GM23338 (cell line): ENCODE measurements at regions not wholly inside any gene's neighbourhood (a gene's known extent, or its start where the extent isn't known, plus 50 kb on each side); places are given as distances from the start of the nearest gene placed in this dataset.

Experiments
- ATAC-seq: fragments of 200-7000 bp; cut with Tn5 transposase; 3 replicates; pipeline ENCODE4 v1.9.1; 2020
- DNase-seq: peaks from one replicate; pipeline ENCODE4 v3.0.0-alpha.2; 2015; ENCODE audit warnings: low spot score
- H2AFZ ChIP-seq: fragments of 200-600 bp; sonication (generic); 2 replicates; pipeline ENCODE4 v1.8.0; 2016; ENCODE audit warnings: antibody characterized with exemption, mild to moderate bottlenecking, moderate library complexity
- H3F3A ChIP-seq: fragments of 200-600 bp; sonication (generic); replicated peaks from 2 replicates; pipeline ENCODE4 v1.8.0; 2017; ENCODE audit warnings: antibody characterized with exemption, mixed run types, low read depth
- H3K27ac ChIP-seq: fragments of 200-600 bp; sonication (generic); 2 replicates; pipeline ENCODE4 v1.6.1; 2016; ENCODE audit warnings: low read depth
- H3K27me3 ChIP-seq: fragments of 200-600 bp; sonication (generic); 2 replicates; pipeline ENCODE4 v1.8.0; 2016; ENCODE audit warnings: mild to moderate bottlenecking, mixed run types, moderate library complexity; ENCODE audit not compliant: insufficient read depth
- H3K36me3 ChIP-seq: fragments of 200-600 bp; sonication (generic); 2 replicates; pipeline ENCODE4 v1.8.0; 2016; ENCODE audit warnings: mild to moderate bottlenecking; ENCODE audit not compliant: insufficient read depth
- H3K4me1 ChIP-seq: fragments of 200-600 bp; sonication (generic); 2 replicates; pipeline ENCODE4 v1.8.0; 2016; ENCODE audit warnings: mild to moderate bottlenecking, moderate library complexity; ENCODE audit not compliant: insufficient read depth
- H3K4me2 ChIP-seq: fragments of 200-600 bp; sonication (generic); 2 replicates; pipeline ENCODE4 v1.7.1; 2017; ENCODE audit warnings: mixed run types
- H3K4me3 ChIP-seq: fragments of 200-600 bp; sonication (generic); 2 replicates; pipeline ENCODE4 v1.6.1; 2016; ENCODE audit warnings: mixed run types
- H3K79me2 ChIP-seq: fragments of 200-600 bp; sonication (generic); replicated peaks from 2 replicates; pipeline ENCODE4 v1.8.0; 2017; ENCODE audit warnings: mild to moderate bottlenecking; ENCODE audit not compliant: insufficient read depth
- H3K9me2 ChIP-seq: fragments of 200-600 bp; sonication (generic); 2 replicates; pipeline ENCODE4 v1.8.0; 2017; ENCODE audit not compliant: insufficient read depth
- H4K20me1 ChIP-seq: fragments of 200-600 bp; sonication (generic); replicated peaks from 2 replicates; pipeline ENCODE4 v1.8.0; 2017; ENCODE audit warnings: mild to moderate bottlenecking; ENCODE audit not compliant: insufficient read depth
- H3K27ac Mint-ChIP-seq: 2 replicates; pipeline ENCODE4 v1.8.0; 2020; ENCODE audit warnings: inconsistent platforms, mild to moderate bottlenecking, moderate library complexity, mixed read lengths
- H3K27me3 Mint-ChIP-seq: 3 replicates; pipeline ENCODE4 v1.8.0; 2022; ENCODE audit warnings: low read depth, mild to moderate bottlenecking, moderate library complexity, mixed read lengths, inconsistent platforms; ENCODE audit not compliant: insufficient read depth, poor library complexity
- H3K36me3 Mint-ChIP-seq: 3 replicates; pipeline ENCODE4 v1.8.0; 2021; ENCODE audit warnings: low read depth, mild to moderate bottlenecking, inconsistent platforms, moderate library complexity, mixed read lengths
- H3K4me1 Mint-ChIP-seq: 3 replicates; pipeline ENCODE4 v1.8.0; 2020; ENCODE audit warnings: mild to moderate bottlenecking, inconsistent platforms, mixed read lengths
- H3K4me3 Mint-ChIP-seq: 3 replicates; pipeline ENCODE4 v1.8.0; 2021; ENCODE audit warnings: moderate library complexity, mild to moderate bottlenecking, inconsistent platforms, mixed read lengths
- H3K9me3 Mint-ChIP-seq: 3 replicates; pipeline ENCODE4 v1.8.0; 2020; ENCODE audit warnings: moderate library complexity, mild to moderate bottlenecking, inconsistent platforms, mixed read lengths
- CREB1 ChIP-seq: fragments of 250-450 bp; sonication (Bioruptor Pico); IDR thresholded peaks from 2 replicates; pipeline ENCODE4 v1.5.0; 2020; ENCODE audit warnings: low read depth, mild to moderate bottlenecking, moderate library complexity
- CTCF ChIP-seq, 2 experiments: fragments of 200-600 bp in 1 of 2; sonication (generic) in 1 of 2; conservative IDR thresholded peaks; 2 replicates each; pipeline versions ENCODE4 v1.5.1 to v1.6.1; 2016 to 2017; ENCODE audit warnings: antibody characterized with exemption in 2 of 2, low read depth in 2 of 2, mild to moderate bottlenecking in 2 of 2, moderate library complexity in 1 of 2
- ETS1 ChIP-seq: IDR thresholded peaks from 2 replicates; pipeline ENCODE4 v1.6.1; 2016; ENCODE audit warnings: antibody characterized with exemption
- EZH2phosphoT487 ChIP-seq: fragments of 200-600 bp; sonication (generic); IDR thresholded peaks from one replicate; pipeline ENCODE4 v1.8.1; 2018; ENCODE audit warnings: antibody characterized with exemption; ENCODE audit not compliant: unreplicated experiment
- JUNB ChIP-seq: IDR thresholded peaks from one replicate; pipeline ENCODE4 v1.6.1; 2016; ENCODE audit warnings: antibody characterized with exemption; ENCODE audit not compliant: unreplicated experiment
- NANOG ChIP-seq: IDR thresholded peaks from 2 replicates; pipeline ENCODE4 v1.6.1; 2016; ENCODE audit warnings: antibody characterized with exemption, borderline replicate concordance
- POLR2AphosphoS5 ChIP-seq: IDR thresholded peaks from 2 replicates; pipeline ENCODE4 v1.6.1; 2016; ENCODE audit warnings: antibody characterized with exemption, low read depth
- REST ChIP-seq: IDR thresholded peaks from one replicate; pipeline ENCODE4 v1.6.1; 2018; ENCODE audit warnings: antibody characterized with exemption; ENCODE audit not compliant: unreplicated experiment
- STAT1 ChIP-seq: IDR thresholded peaks from one replicate; pipeline ENCODE4 v1.6.1; 2016; ENCODE audit warnings: antibody characterized with exemption; ENCODE audit not compliant: unreplicated experiment
- ZNF114 ChIP-seq: fragments of 250-450 bp; sonication (Bioruptor Pico); IDR thresholded peaks from 2 replicates; pipeline ENCODE4 v1.5.0; 2020; ENCODE audit warnings: mild to moderate bottlenecking, moderate library complexity
- ZNF331 ChIP-seq: fragments of 250-450 bp; sonication (Bioruptor Pico); IDR thresholded peaks from 2 replicates; pipeline ENCODE4 v1.5.0; 2020; ENCODE audit warnings: low read depth, mild to moderate bottlenecking, moderate library complexity

- TF ChIP-seq REST = no peak
- no peak for TF ChIP-seq POLR2AphosphoS5
- TF ChIP-seq STAT1 = no peak
- no peak for TF ChIP-seq ZNF114 (CRISPR knock-in tag)
- TF ChIP-seq JUNB = no peak
- TF ChIP-seq ETS1 = no peak
These were observed 253.7 kb upstream of the ANXA10 start (continued) for GRCh38 chr4:167838686-167839085.

- no peaks in the 10 kb centered on the region for H3K4me1 ChIP-seq
- H2AFZ ChIP-seq = no peak overlapping the region
- H3K27me3 Mint-ChIP-seq = no peaks in the 10 kb centered on the region
- H3K4me1 Mint-ChIP-seq = no peaks in the 10 kb centered on the region
- H3K27ac Mint-ChIP-seq = no peak overlapping the region
- no peak overlapping the region for H3K27ac ChIP-seq
- H3K9me3 Mint-ChIP-seq = no peaks in the 10 kb centered on the region
- no peak overlapping the region for H3K4me2 ChIP-seq
- H3K4me3 ChIP-seq = no peak overlapping the region
- no peaks in the 10 kb centered on the region for H4K20me1 ChIP-seq
- no peak for ATAC-seq
- no peak for DNase-seq
- no peak overlapping the region for H3K4me3 Mint-ChIP-seq
- no peaks in the 10 kb centered on the region for H3K79me2 ChIP-seq
- no peak for TF ChIP-seq POLR2AphosphoS5
- TF ChIP-seq STAT1 = no peak
- no peaks in the 10 kb centered on the region for H3K36me3 ChIP-seq
- no peaks in the 10 kb centered on the region for H3F3A ChIP-seq
- no peaks in the 10 kb centered on the region for H3K9me2 ChIP-seq
- H3K27me3 ChIP-seq = no peaks in the 10 kb centered on the region
- H3K36me3 Mint-ChIP-seq = no peaks in the 10 kb centered on the region; the same call in 2 of the 3 replicates
These were observed 249.8 kb upstream of the ANXA10 start for GRCh38 chr4:167842487-167842886.

GRCh38 chr4:167854881-167855280 is 237.5 kb upstream of the ANXA10 start:
- H4K20me1 ChIP-seq = no peaks in the 10 kb centered on the region
- H3K4me2 ChIP-seq = no peak overlapping the region
- no peak overlapping the region for H3K27ac ChIP-seq
- ATAC-seq (no peak), DNase-seq (no peak)
- H3K4me1 ChIP-seq = 0 out of 2 replicates have a peak, but pooled peaks cover 4% of the 10 kb centered on the region
- no peak overlapping the region for H2AFZ ChIP-seq
- H3K36me3 ChIP-seq = no peaks in the 10 kb centered on the region
- H3F3A ChIP-seq = no peaks in the 10 kb centered on the region
- no peaks in the 10 kb centered on the region for H3K79me2 ChIP-seq
- no peaks in the 10 kb centered on the region for H3K27me3 Mint-ChIP-seq
- peaks cover 8% of the 10 kb centered on the region; the same call in 2 of the 3 replicates for H3K9me3 Mint-ChIP-seq
- H3K4me3 ChIP-seq = no peak overlapping the region
- H3K27ac Mint-ChIP-seq = no peak overlapping the region
- peaks cover 9% of the 10 kb centered on the region; the same call in 2 of the 3 replicates for H3K36me3 Mint-ChIP-seq
- H3K4me3 Mint-ChIP-seq = no peak overlapping the region
- peaks cover 3% of the 10 kb centered on the region; the same call in 2 of the 3 replicates for H3K4me1 Mint-ChIP-seq
- no peaks in the 10 kb centered on the region for H3K9me2 ChIP-seq
- H3K27me3 ChIP-seq = no peaks in the 10 kb centered on the region
- TF ChIP-seq CREB1 = no peak
- TF ChIP-seq REST = no peak
- no peak for TF ChIP-seq ZNF331 (CRISPR knock-in tag)
- TF ChIP-seq CTCF (conservative IDR thresholded peaks at IDR 0.05; ENCODE audit: low read depth in 2 of 2) = no peak
- TF ChIP-seq ETS1 = no peak
- TF ChIP-seq STAT1 = no peak
- TF ChIP-seq POLR2AphosphoS5 = no peak
- no peak for TF ChIP-seq ZNF114 (CRISPR knock-in tag)
- no peak for TF ChIP-seq EZH2phosphoT487
- no peak for TF ChIP-seq NANOG
- no peak for TF ChIP-seq JUNB
